Ovary (tissue), 7 donors: ENCODE measurements at regions not wholly inside any gene's neighbourhood (a gene's known extent, or its start where the extent isn't known, plus 50 kb on each side); places are given as distances from the start of the nearest gene placed in this dataset.

Experiments used
- DNase-seq, 5 donors: peaks; one replicate each; pipeline ENCODE4 v3.0.0-alpha.2; 2019 to 2020
- H3K27ac ChIP-seq, 2 donors: fragments of 200-600 bp; one replicate each; pipeline versions ENCODE4 v1.5.1 to v1.8.0; 2019 to 2022
- H3K27me3 ChIP-seq: fragments of 200-600 bp; one replicate; pipeline ENCODE4 v1.8.0; 2022
- H3K36me3 ChIP-seq: fragments of 200-600 bp; sonication (generic); one replicate; pipeline ENCODE4 v1.5.1; 2019
- H3K4me1 ChIP-seq: one replicate; pipeline ENCODE4 v1.8.1; 2013; ENCODE audit warnings: mild to moderate bottlenecking, moderate library complexity; ENCODE audit not compliant: insufficient read depth
- H3K4me3 ChIP-seq: fragments of 200-600 bp; sonication (generic); one replicate; pipeline ENCODE4 v1.5.1; 2017
- H3K9me3 ChIP-seq, 2 donors: fragments of 200-600 bp in 1 of 2; sonication (generic) in 1 of 2; one replicate each; pipeline versions ENCODE4 v1.5.1 to v1.8.1; 2013 to 2019; ENCODE audit warnings: mild to moderate bottlenecking in 1 of 2, moderate library complexity in 1 of 2
- CTCF ChIP-seq, 3 donors: fragments of 450-650 bp in 2 of 3; fragments of 200-600 bp in 1 of 3; IDR thresholded peaks; one replicate each; pipeline versions ENCODE4 v1.5.1 to v1.8.0; 2016 to 2022; ENCODE audit warnings: antibody characterized with exemption in 3 of 3, mild to moderate bottlenecking in 1 of 3
- EP300 ChIP-seq: sonication (generic); formaldehyde crosslinking; IDR thresholded peaks from one replicate; pipeline ENCODE4 v1.6.1; 2017; ENCODE audit warnings: antibody characterized with exemption
- POLR2A ChIP-seq: fragments of 450-650 bp; IDR thresholded peaks from one replicate; pipeline ENCODE4 v1.6.1; 2017; ENCODE audit warnings: antibody characterized with exemption, mild to moderate bottlenecking, moderate library complexity
- WGBS, 3 donors: extraction: QIAGEN DNeasy Blood & Tissue Kit in 1 of 3; methylation state at CpG; one replicate each; pipeline versions ENCODE4 v1.1.5 to v1.1.7; 2013 to 2017; 5-methylcytosine and 5-hydroxymethylcytosine counted together
- intact Hi-C, 4 donors: fragments of 100-400 bp; cut with DNase I; formaldehyde crosslinking; loops; one replicate each; pipeline versions ENCODE4 v1.11.0 to v1.15.1; 2022 to 2023
- donor health status: DM: no; HTN: no; CAD: no; lungs with moderate emphysema.
- donor health status: DM: no; HTN: no; CAD: no.
- donor health status: Bipolar disorder and iron deficiency.
- donor health status: DM: no; HTN: no; CAD: no.
- donor health status: DM: yes; HTN: yes; CAD: no.

- intact Hi-C loops: no loop called here
- 58 to 74% (median 74%) methylated on average over 1 of the region's 1 CpG for whole genome bisulfite sequencing, 3 donors
- no peak for DNase-seq
- no peak for TF ChIP-seq EP300
- no peak for TF ChIP-seq POLR2A
- TF ChIP-seq CTCF (IDR thresholded peaks at IDR 0.05): no peak
- no peaks in the 10 kb centered on the region for H3K27me3 ChIP-seq
- no peaks in the 10 kb centered on the region for H3K9me3 ChIP-seq
- H3K4me1 ChIP-seq: no peaks in the 10 kb centered on the region
- no peaks in the 10 kb centered on the region for H3K36me3 ChIP-seq
- H3K4me3 ChIP-seq: no peak overlapping the region
- no peak overlapping the region for H3K27ac ChIP-seq
These were observed 786.2 kb downstream of the C6orf118 start for GRCh38 chr6:164523087-164523654.

- Histone ChIP-seq H3K4me1 (no peaks in the 10 kb centered on the region), H3K4me3 (no peak overlapping the region), H3K36me3 (no peaks in the 10 kb centered on the region), H3K27me3 (no peaks in the 10 kb centered on the region), H3K9me3 (no peaks in the 10 kb centered on the region), H3K27ac (no peak overlapping the region)
- intact Hi-C loops: no loop called here
- 75 to 86% (median 83%) methylated on average over 4 of the region's 4 CpGs for WGBS, 3 donors
- DNase-seq: no peak
- TF ChIP-seq EP300 (no peak), CTCF (IDR thresholded peaks at IDR 0.05) (no peak), POLR2A (no peak)
These were observed 788.5 kb downstream of the C6orf118 start for GRCh38 chr6:164520916-164521315.

GRCh38 chr6:164507206-164507940, 802.0 kb downstream of the C6orf118 start:
- DNase-seq: no peak
- Histone ChIP-seq H3K9me3 (no peaks in the 10 kb centered on the region), H3K27ac (no peak overlapping the region), H3K36me3 (no peaks in the 10 kb centered on the region), H3K27me3 (no peaks in the 10 kb centered on the region), H3K4me1 (no peaks in the 10 kb centered on the region), H3K4me3 (no peak overlapping the region)
- 13 to 20% (median 14%) methylated on average over 8 of the region's 8 CpGs for WGBS, 3 donors
- TF ChIP-seq POLR2A (no peak), EP300 (no peak), CTCF (IDR thresholded peaks at IDR 0.05) (no peak)
- intact Hi-C loops: no loop called here

GRCh38 chr6:164505425-164505824, 804.0 kb downstream of the C6orf118 start:
- no peak for TF ChIP-seq EP300
- TF ChIP-seq CTCF (IDR thresholded peaks at IDR 0.05): no peak
- TF ChIP-seq POLR2A: no peak
- intact Hi-C loops: no loop called here
- no peaks in the 10 kb centered on the region for H3K4me1 ChIP-seq
- H3K4me3 ChIP-seq: no peak overlapping the region
- no peaks in the 10 kb centered on the region for H3K27me3 ChIP-seq
- no peaks in the 10 kb centered on the region for H3K9me3 ChIP-seq
- H3K36me3 ChIP-seq: no peaks in the 10 kb centered on the region
- H3K27ac ChIP-seq: no peak overlapping the region
- DNase-seq: no peak
- 89 to 92% (median 91%) methylated on average over 4 of the region's 4 CpGs for WGBS, 3 donors
